Heart right ventricle (tissue), 16 donors: ENCODE measurements at regions not wholly inside any gene's neighbourhood (a gene's known extent, or its start where the extent isn't known, plus 50 kb on each side); places are given as distances from the start of the nearest gene placed in this dataset.

Experiments
- ATAC-seq, 8 donors: fragments of 200-7000 bp; cut with Tn5 transposase; one replicate each; pipeline ENCODE4 v1.9.1; 2020; ENCODE audit warnings: mild to moderate bottlenecking in 8 of 8, moderate library complexity in 8 of 8, moderate number of reproducible peaks in 1 of 8
- DNase-seq, 2 donors: peaks; one replicate each; pipeline ENCODE4 v3.0.0-alpha.2; 2020
- H3K27ac ChIP-seq, 10 donors: fragments of 200-600 bp; sonication (generic) in 2 of 10; one replicate each; pipeline versions ENCODE4 v1.5.0 to v1.8.0; 2020 to 2022; ENCODE audit warnings: mild to moderate bottlenecking in 3 of 10
- H3K27me3 ChIP-seq, 7 donors: fragments of 200-600 bp; one replicate each; pipeline ENCODE4 v1.8.0; 2021 to 2022; ENCODE audit warnings: mild to moderate bottlenecking in 2 of 7
- H3K36me3 ChIP-seq, 9 donors: fragments of 200-600 bp; sonication (generic) in 1 of 9; one replicate each; pipeline versions ENCODE4 v1.5.0 to v1.8.0; 2020 to 2022; ENCODE audit warnings: mild to moderate bottlenecking in 2 of 9
- H3K4me1 ChIP-seq, 9 donors: fragments of 200-600 bp; sonication (generic) in 1 of 9; one replicate each; pipeline versions ENCODE4 v1.5.0 to v1.8.0; 2020 to 2022; ENCODE audit warnings: mild to moderate bottlenecking in 4 of 9
- H3K4me3 ChIP-seq, 10 donors: fragments of 200-600 bp; sonication (generic) in 2 of 10; one replicate each; pipeline versions ENCODE4 v1.5.0 to v1.8.0; 2020 to 2022; ENCODE audit warnings: mild to moderate bottlenecking in 7 of 10, moderate library complexity in 2 of 10
- H3K9me3 ChIP-seq, 11 donors: fragments of 200-600 bp in 10 of 11; sonication (generic) in 2 of 11; one replicate each; pipeline versions ENCODE4 v1.5.0 to v1.8.0; 2013 to 2022; ENCODE audit warnings: mild to moderate bottlenecking in 2 of 11, control low read depth in 1 of 11, moderate library complexity in 1 of 11
- CTCF ChIP-seq, 9 donors: fragments of 200-600 bp; sonication (generic) in 2 of 9; IDR thresholded peaks; one replicate each; pipeline versions ENCODE4 v1.5.0 to v1.8.0; 2021 to 2022; ENCODE audit warnings: antibody characterized with exemption in 9 of 9, mild to moderate bottlenecking in 5 of 9, moderate library complexity in 1 of 9
- WGBS, 2 donors: extraction: QIAGEN DNeasy Blood & Tissue Kit; methylation state at CpG; one replicate each; pipeline ENCODE4 v1.1.7; 2013; ENCODE audit warnings: inconsistent platforms in 1 of 2; 5-methylcytosine and 5-hydroxymethylcytosine counted together
- intact Hi-C, 10 donors: fragments of 100-400 bp; cut with DNase I; formaldehyde crosslinking; loops; one replicate each; pipeline versions ENCODE4 v1.11.1 to v1.14.2; 2022
- donor health status: Arrhythmogenic right ventricular cardiomyopathy.
- donor health status: ischemic (EF 13 %, LVEDD 7.1; RV severe dilation, severe dysfunction).
- donor health status: healthy with polysubstance abuse.
- donor health status: DM: no; HTN: yes; CAD: no.
- donor health status: DM: no; HTN: no; CAD: no.
- donor health status: ischemic (EF 25% LVEDD 6.9; RV normal size, moderate dysfunction).
- donor health status: ischemic (EF 25% LVEDD 5.7; RV mildly dilated, moderate dysfunction).
- donor health status: healthy.
- donor health status: DM: yes; HTN: yes; CAD: no.
- donor health status: Ischemic cardiomyopathy.
- donor health status: ischemic (EF 35%, LVEDD 5.7; RV mildly dilated, moderate dysfunction).
- donor health status: nonischemic (EF 11% LVEDD 7.7; RV severe dilation, severe dysfunction).
- donor health status: DM: yes; HTN: yes; CAD: no.
- donor health status: PGD.
- donor health status: ischemic (EF 29% LVEDD 5.4; RV normal size, mild dysfunction).
- donor health status: nonischemic (EF 23%, LVEDD 6.1; RV moderate dilation, normal function).

DNA sequence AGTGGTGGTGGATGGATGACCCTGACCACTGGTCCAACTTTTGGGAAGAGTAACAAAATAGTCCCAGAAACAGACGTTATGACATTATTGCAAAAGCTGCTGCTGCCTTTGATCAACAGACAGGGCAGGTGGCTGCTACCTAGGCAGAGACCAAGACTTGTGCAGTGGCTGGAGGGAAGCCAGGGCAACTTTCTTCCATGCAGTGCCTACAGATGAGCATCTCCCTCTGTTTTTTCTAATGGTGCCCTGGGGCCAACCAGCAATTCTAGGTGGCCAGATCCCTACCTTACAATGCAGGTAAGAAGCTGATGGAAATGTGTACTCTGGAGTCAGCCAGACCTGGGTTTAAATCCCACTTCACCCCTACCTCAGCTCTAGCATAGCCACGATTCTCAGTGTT lies 283.1 kb upstream of the POU3F1 start:
- intact Hi-C loops, result no loop called here
- no peak overlapping the region for H3K27ac ChIP-seq
- peaks cover 0 to 42% (median 12%) of the 10 kb centered on the region in 7 donors for H3K27me3 ChIP-seq
- DNase-seq (no peak), ATAC-seq (no peak)
- no peaks in the 10 kb centered on the region for H3K4me1 ChIP-seq
- 59 to 67% methylated on average over 2 of the region's 2 CpGs for WGBS, 2 donors
- H3K4me3 ChIP-seq, result no peak overlapping the region
- peaks cover 0 to 10% (median 0%) of the 10 kb centered on the region in 11 donors for H3K9me3 ChIP-seq
- no peaks in the 10 kb centered on the region for H3K36me3 ChIP-seq
- no peak for TF ChIP-seq CTCF (IDR thresholded peaks at IDR 0.05)

- DNase-seq, result no peak
- no peaks in the 10 kb centered on the region for H3K36me3 ChIP-seq
- H3K9me3 ChIP-seq, result peaks cover 0 to 13% (median 0%) of the 10 kb centered on the region in 11 donors
- H3K4me1 ChIP-seq, result no peaks in the 10 kb centered on the region
- intact Hi-C loops, result no loop called here
- H3K4me3 ChIP-seq, result no peak overlapping the region
- 75 to 86% methylated on average over 10 of the region's 10 CpGs for WGBS, 2 donors
- H3K27ac ChIP-seq, result no peak overlapping the region
- no peak for ATAC-seq
- peaks cover 0 to 45% (median 18%) of the 10 kb centered on the region in 7 donors for H3K27me3 ChIP-seq
- TF ChIP-seq CTCF (IDR thresholded peaks at IDR 0.05), result no peak
Measured at GRCh38 chr1:38328278-38329035, 281.9 kb upstream of the POU3F1 start.

GRCh38 chr1:38327559-38327973 lies 281.0 kb upstream of the POU3F1 start:
- no peak for TF ChIP-seq CTCF (IDR thresholded peaks at IDR 0.05)
- intact Hi-C loops, result no loop called here
- Histone ChIP-seq H3K4me1 (no peaks in the 10 kb centered on the region), H3K36me3 (no peaks in the 10 kb centered on the region), H3K27ac (no peak overlapping the region), H3K9me3 (peaks cover 0 to 13% (median 0%) of the 10 kb centered on the region in 11 donors), H3K27me3 (peaks cover 0 to 45% (median 15%) of the 10 kb centered on the region in 7 donors), H3K4me3 (no peak overlapping the region)
- ATAC-seq (no peak), DNase-seq (no peak)
- WGBS, 2 donors, result 48 to 49% methylated on average over 2 of the region's 2 CpGs

DNA sequence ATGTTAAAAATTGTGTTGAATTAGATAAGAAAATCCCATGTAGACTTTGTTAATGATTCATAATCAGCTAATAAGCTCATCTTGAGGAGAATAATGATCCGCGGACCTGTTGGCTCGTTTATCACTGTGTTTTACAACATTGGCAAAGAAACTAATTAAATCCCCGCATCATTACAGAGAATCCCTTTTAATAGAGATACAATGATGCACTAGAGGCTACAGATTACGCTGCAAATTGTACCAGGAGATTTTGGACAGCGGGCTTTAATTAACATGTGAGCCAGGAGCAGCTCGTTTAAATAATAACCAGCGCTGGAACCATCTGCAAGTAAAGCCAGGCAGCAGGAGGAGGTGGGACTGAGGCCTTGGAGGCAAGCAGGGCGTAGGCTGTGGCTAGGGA lies 280.3 kb upstream of the POU3F1 start:
- 90% methylated on average over 9 of the region's 9 CpGs for WGBS, 2 donors
- H3K27ac ChIP-seq, result no peak overlapping the region
- no peak for TF ChIP-seq CTCF (IDR thresholded peaks at IDR 0.05)

More for the DNA sequence above, 280.3 kb upstream of the POU3F1 start:
- no peak overlapping the region for H3K4me3 ChIP-seq
- H3K9me3 ChIP-seq, result peaks cover 0 to 13% (median 0%) of the 10 kb centered on the region in 11 donors
- H3K36me3 ChIP-seq, result no peaks in the 10 kb centered on the region
- peaks cover 0 to 44% (median 14%) of the 10 kb centered on the region in 7 donors for H3K27me3 ChIP-seq
- intact Hi-C loops, result no loop called here
- ATAC-seq (no peak), DNase-seq (no peak)
- H3K4me1 ChIP-seq, result no peaks in the 10 kb centered on the region
